HFF-Myc (cell line): ENCODE measurements at regions not wholly inside any gene's neighbourhood (a gene's known extent, or its start where the extent isn't known, plus 50 kb on each side); places are given as distances from the start of the nearest gene placed in this dataset.

Experiments used
- DNase-seq: peaks from one replicate; pipeline ENCODE4 v3.0.0-alpha.2; 2011; ENCODE audit warnings: low read depth; ENCODE audit errors: extremely low read depth
- H3K4me3 ChIP-seq: replicated peaks from 2 replicates; pipeline ENCODE4 v1.5.1; 2011; ENCODE audit warnings: low read depth, mild to moderate bottlenecking, control low read depth, low read length
- TF ChIP-seq, protein P1 (sequence below): IDR thresholded peaks from 2 replicates; pipeline ENCODE4 v1.5.1; 2012; ENCODE audit warnings: mild to moderate bottlenecking, low read depth, low read length, control low read depth; ENCODE audit errors: missing control alignments

- TF ChIP-seq, protein P1, sequence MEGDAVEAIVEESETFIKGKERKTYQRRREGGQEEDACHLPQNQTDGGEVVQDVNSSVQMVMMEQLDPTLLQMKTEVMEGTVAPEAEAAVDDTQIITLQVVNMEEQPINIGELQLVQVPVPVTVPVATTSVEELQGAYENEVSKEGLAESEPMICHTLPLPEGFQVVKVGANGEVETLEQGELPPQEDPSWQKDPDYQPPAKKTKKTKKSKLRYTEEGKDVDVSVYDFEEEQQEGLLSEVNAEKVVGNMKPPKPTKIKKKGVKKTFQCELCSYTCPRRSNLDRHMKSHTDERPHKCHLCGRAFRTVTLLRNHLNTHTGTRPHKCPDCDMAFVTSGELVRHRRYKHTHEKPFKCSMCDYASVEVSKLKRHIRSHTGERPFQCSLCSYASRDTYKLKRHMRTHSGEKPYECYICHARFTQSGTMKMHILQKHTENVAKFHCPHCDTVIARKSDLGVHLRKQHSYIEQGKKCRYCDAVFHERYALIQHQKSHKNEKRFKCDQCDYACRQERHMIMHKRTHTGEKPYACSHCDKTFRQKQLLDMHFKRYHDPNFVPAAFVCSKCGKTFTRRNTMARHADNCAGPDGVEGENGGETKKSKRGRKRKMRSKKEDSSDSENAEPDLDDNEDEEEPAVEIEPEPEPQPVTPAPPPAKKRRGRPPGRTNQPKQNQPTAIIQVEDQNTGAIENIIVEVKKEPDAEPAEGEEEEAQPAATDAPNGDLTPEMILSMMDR, result no peak
- DNase-seq, result no peak
- no peak overlapping the region for H3K4me3 ChIP-seq
These were observed 158.2 kb upstream of the CPEB2 start for GRCh38 chr4:14844061-14844460.

DNA sequence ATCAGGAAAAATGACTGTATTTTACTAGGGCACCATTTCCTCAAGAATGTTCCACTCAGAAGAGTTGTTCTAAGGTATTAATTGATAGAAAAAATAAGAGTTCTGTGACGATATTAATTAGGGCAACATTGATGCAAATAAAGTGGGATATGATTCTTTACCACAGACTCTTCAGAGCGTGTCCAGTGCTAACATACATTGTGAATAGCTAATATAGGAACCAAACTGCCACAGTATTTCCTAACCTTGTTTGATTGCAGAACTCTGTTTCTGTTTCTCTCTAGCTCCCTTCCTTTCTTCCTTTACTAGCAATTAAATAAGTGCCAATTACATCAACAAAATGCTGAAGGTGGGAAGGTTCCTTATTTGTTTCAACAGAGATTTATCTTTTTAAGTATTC, 154.1 kb upstream of the CPEB2 start:
- no peak for DNase-seq
- H3K4me3 ChIP-seq, result no peak overlapping the region
- TF ChIP-seq, protein P1, result no peak

DNA sequence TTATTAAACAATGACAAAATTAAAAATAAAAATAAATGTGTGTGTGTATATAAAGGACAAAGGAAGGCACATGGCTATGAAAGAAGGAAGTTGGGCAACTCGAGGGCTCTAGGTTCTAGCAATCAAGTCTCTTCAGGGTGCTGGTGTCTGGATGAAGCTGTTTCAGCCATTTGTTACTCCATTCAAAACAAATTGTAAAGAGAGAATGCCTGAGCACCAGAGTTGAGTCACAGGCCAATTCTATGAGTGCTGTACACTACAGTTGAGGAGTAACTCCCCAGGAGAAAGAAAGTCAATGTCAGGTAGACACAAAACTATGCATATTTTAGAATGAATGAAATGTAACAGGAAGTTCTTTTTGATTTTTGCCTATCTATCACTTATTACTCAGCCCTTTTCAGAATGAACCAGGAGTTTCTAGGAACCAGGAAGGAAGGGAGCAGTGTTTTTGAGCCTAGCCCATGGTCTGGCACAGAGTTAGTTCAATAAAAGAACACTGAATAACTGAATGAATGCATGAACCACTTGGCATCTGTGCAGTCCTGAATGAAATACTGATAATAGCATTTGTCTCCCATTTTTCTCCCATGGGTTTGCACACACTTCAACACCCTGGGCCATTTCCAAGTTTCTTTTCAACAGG, 151.7 kb upstream of the CPEB2 start:
- TF ChIP-seq, protein P1, result no peak
- no peak for DNase-seq
- H3K4me3 ChIP-seq, result no peak overlapping the region

DNA sequence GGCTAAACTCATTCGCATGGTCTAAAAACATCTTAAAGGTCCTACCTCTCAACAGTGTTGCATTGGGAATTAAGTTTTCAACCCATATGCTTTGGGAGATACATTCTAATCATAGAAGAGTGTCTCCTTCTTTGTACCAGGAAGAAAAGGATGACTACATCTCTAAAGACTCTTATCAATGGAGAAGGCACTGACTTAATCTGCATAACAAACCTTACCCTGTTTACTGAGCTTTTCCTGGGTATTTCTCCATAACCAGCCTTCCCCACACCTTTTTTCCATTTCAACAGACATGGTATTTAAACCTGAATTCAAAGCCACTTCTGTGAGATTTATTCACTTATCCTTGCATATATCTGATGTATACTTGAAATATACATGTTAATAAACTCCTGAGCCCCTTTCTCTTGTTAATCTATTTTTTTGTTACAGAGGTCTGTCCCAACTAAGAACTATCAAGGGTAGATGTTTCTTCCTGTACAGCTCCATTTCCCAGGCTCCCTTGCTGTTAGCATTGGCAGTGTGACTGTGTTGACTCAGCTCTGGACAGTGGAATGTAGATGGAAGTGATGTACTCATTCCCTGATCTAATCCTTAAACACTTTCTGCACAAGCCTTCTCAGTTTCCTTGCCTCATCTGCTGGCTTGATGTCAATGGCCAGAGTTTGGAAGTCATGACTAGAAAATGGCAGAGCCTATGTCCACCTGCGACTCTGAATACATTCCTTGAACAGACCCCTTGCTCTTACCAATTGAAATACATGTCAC, 148.9 kb upstream of the CPEB2 start:
- peak; percentile 30 for DNase-seq
- TF ChIP-seq, protein P1, result no peak

GRCh38 chr4:14855719-14856061, 146.6 kb upstream of the CPEB2 start:
- DNase-seq, result no peak
- H3K4me3 ChIP-seq, result no peak overlapping the region
- TF ChIP-seq, protein P1, result no peak

More for the DNA sequence above, 148.9 kb upstream of the CPEB2 start:
- no peak overlapping the region for H3K4me3 ChIP-seq

- TF ChIP-seq, protein P1, result no peak
- peak; percentile 97 for DNase-seq
- H3K4me3 ChIP-seq, result no peak overlapping the region
These were observed 146.0 kb upstream of the CPEB2 start for GRCh38 chr4:14856062-14856933.
